Stimulated activated CD4-positive, alpha-beta T cell treated with anti-CD3 and anti-CD28 coated beads, Interleukin-4, amount 100 ng/mL, for 4 hours (primary cell): ENCODE measurements at regions not wholly inside any gene's neighbourhood (a gene's known extent, or its start where the extent isn't known, plus 50 kb on each side); places are given as distances from the start of the nearest gene placed in this dataset.

ENCODE experiments used
- DNase-seq, 2 experiments: peaks; one replicate each; pipeline ENCODE4 v3.0.0-alpha.2; 2020

GRCh38 chr5:104751969-104752368 lies 1189.4 kb upstream of the NUDT12 start:
- DNase-seq, result no peak

GRCh38 chr5:104739905-104740304 lies 1177.3 kb upstream of the NUDT12 start:
- DNase-seq, result no peak

GRCh38 chr5:104739503-104739902 lies 1176.9 kb upstream of the NUDT12 start:
- DNase-seq, result no peak

DNA sequence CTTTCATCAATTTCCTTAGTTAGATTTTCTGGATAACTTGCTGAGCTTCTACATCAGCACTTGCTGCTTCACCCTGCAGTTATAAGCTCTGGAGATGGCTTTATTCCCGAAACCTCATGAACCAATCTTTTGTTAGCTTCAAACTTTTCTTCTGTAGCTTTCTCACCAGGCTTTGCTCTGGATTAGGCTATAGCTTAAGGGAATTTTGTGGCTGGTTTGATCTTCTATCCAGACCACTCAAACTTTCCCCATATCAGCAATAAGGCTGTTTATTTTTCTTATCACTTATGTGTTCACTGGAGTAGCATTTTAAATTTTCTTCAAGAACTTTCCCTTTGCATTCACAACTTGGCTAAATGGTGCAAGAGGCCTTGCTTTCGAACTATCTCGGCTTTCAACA lies 1173.5 kb upstream of the NUDT12 start:
- DNase-seq, result no peak

- no peak for DNase-seq
Measured at GRCh38 chr5:104734046-104734445, 1171.5 kb upstream of the NUDT12 start.

DNA sequence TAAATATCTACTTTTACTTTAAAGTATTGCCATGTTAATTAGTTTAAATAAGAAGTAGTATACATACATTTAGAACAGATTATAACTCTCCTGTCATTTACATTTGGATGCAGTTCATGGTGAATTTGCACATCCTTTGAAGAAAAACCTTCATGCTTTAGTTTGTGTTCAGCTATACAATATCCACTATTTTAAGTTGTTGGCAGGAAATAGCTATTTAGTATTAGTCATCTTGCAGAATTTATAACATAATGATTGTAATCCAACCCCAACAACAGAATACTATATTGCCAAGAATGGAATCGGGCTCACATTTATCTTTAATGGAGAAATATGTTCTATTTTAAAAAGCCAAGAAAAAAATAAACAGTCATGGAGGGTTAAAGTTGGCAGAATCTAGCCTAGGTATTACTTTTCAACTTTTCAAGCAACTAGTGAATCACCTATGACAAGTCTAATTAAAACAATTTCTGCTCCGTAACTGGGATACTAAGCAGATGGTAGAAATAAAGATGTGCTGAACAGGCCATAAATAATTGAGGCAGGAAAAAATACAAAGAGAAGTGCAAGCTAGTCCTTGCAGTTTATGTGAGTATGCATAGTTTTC lies 1170.6 kb upstream of the NUDT12 start:
- no peak for DNase-seq

DNA sequence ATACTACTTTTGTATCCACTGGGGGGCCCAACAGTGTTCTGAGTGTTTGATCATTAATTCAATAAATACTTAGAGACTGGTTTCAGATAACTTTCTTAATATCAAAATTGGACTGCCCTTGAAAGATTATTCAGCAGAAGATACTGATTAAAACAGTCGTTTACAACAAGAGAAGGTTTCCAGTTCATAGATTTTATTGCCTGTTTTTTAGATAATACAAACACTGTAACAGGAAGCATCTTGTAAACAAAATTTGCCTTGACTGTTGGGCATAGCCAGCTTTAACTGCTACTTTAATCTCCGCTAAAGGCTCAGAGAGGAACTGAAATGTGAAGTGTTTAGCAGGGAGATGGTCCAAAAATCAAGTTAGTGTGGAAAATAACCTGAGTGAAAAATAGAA lies 1168.7 kb upstream of the NUDT12 start:
- DNase-seq, result no peak

GRCh38 chr5:104708027-104708426 lies 1145.4 kb upstream of the NUDT12 start:
- DNase-seq, result no peak

DNA sequence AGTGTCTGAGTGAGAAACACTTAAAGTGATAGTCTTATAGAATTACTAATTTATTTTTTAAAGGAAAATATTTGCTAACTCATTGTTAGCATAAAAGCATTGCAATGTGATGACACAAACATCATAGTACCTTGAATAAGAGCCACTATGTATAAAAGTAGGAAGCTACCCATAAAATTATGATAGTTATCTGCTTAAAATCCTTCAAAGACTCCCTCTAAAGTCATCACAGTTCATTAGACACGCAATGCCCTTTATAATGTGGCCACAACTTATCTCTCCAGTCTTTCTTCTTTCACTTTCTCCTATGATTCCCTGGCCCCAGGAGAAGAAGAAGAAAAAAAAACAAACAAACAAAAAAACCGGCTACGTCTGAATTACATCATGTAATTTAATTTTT lies 1144.0 kb upstream of the NUDT12 start:
- no peak for DNase-seq

DNA sequence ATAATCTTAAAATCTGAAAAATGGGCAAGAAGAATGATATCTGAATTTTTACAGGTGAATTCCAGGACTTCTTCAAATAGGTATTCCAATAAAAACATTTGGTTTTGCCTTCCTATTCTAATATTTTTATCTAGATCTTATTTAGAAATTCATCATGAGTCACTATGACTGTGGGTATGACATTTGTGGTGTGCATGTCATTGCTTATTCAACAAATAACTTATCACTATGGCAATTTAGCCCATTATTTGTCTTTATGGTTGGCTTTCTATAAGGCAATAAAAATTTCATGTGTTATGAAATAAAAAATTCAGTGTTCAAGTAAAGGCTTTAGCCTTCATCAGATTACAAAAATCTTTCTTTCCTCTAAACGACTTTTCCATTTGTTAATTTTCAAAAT lies 1139.6 kb upstream of the NUDT12 start:
- no peak for DNase-seq

DNA sequence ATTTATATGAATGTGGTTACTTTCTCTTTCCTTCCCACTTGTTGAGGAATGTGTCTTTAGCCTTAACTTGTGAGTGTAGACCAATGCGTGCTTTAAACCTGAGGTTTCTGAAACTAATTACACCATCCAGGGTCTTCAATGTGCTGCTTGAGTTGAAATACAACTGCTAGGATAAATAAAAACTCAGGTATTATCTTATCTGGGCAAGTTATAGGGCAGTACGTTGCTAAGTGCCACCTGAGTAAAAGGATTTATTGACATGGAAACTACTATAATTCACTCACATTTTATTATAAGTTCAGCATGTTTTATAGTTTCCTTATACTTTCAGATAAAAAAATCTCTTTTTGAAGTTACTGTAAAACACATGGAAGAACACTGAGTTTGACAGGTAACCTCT lies 1136.8 kb upstream of the NUDT12 start:
- no peak for DNase-seq

DNA sequence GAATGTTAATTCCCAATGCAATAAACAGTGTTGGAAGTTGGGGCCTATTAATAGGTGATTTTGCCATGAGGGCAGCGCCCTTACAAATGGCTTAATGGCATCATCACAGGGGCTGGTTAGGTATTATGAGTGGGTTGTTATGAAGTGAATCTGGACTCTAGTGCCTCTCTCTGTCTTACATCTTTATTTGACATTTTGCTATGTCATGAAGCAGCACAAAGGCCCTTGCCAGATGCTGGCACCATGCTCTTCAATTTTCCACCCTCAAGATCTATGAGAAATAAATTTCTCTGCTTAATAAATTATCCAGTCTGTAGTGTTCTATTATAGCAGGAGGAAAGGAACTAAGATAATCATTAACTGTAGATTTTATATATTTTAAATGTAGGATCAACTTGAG lies 1098.7 kb upstream of the NUDT12 start:
- no peak for DNase-seq

DNA sequence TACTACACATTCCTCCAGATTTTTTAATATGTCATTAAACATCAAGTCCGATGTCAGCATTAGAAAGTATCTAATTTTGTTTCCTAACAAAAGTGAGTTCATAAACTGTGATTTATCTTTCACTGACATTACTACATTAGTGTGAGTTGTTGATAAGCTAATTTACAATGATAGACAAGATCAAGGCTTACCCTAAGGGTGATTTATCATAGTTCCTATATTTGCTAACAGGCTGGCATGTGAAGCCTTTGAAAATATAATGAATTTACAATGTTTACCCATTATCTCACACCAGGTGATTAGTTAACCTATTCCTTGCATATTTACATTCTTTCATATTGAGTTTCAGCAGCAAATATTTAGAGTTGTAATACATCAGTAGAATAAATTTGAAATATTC lies 1096.9 kb upstream of the NUDT12 start:
- DNase-seq, result no peak

- DNase-seq, result no peak
Measured at GRCh38 chr5:104652271-104652861, 1089.8 kb upstream of the NUDT12 start.

DNA sequence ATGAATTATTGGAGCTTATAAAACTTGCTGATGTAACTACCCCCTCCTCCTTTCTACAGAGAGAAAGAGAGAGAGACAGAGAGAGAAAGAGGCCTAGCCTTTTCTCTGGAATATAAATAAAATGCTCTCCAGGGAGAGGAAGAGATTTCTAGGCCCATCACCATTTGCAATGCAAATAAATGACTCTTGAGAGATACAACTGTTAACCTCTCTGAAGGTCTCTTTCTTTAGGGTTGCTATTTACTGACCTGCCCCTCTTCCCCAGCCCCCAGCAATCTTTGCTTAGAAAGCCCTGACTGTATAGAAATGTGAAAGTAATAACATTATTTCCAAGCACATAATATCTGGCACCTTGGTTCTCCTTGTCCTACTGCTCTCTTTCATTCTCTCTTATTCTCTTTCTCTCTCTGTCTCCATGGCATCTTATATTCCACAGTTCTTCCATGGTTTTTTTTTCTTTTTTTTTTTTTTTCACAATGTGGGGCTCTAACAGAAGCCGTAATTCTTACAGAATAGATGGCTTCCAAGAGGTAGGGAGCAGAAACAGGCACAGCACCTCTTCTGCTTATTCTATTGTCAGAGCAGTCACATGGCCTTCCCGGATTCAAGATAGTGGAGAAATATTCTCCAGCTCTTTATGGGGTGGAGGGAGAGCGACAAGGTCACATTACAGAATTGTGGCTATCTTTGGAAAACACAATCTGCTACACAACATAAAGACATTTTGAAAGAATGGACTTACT lies 1087.9 kb upstream of the NUDT12 start:
- no peak for DNase-seq

GRCh38 chr5:104646416-104646815 lies 1083.8 kb upstream of the NUDT12 start:
- no peak for DNase-seq

DNA sequence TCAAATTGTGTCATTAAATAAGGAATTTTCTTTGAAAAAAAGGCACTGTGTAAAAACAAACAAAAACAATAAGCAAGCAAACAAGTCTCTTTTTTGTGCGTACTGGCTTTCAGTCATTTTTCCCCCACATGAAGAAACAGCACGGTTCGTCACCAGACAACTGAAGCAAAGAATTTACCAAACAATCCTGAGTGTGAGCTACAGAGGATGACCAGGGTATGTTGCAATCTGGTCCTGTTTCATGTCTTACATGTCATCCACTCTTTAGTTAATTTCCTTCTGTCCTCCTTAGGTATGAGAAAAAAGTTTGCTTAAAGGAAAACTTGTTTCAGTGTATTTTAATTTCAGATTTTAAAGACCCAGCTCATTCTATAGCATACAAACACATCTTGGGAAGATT lies 1080.7 kb upstream of the NUDT12 start:
- DNase-seq, result no peak

GRCh38 chr5:104635227-104635626 lies 1072.6 kb upstream of the NUDT12 start:
- DNase-seq, result no peak

GRCh38 chr5:104628911-104629310 lies 1066.3 kb upstream of the NUDT12 start:
- no peak for DNase-seq

DNA sequence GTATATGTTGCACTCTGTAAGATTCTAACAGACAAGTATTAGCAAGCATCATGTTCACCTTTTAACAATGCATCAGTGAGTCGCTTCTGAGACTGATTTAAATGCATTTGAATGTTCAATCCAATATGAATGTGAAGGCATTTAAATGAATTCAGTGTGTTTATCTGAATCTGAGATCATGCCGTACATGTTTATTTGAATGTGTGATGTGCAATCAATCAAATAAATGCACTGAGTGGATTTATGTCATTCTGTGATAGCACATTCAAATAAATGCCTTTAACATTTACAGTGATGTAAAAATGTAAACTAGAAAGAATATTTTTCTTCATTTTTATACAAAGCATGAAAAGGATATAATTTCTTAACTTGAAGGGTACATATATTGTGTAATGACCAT lies 1063.5 kb upstream of the NUDT12 start:
- no peak for DNase-seq

DNA sequence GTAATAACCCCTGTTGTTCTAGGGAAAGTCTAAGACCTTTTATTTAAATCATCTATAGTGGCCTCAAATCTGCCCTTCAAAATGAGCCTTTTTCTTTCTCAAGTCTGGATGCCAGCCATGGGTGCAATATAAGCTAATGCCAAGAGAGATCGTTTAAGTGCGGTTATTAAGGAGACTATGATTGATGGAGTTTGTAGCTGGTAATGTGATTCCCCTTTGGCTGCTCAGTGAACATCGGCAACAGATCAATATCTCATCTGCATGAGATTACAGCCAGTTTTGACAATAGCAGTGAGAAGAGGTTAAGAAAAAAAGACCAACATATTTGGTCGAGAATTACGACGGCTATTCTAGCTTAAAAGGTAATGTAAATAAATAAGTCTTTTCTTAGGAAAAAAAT lies 1049.4 kb upstream of the NUDT12 start:
- no peak for DNase-seq

GRCh38 chr5:104611135-104611767 lies 1048.7 kb upstream of the NUDT12 start:
- DNase-seq, result no peak

- no peak for DNase-seq
Measured at GRCh38 chr5:104606258-104606829, 1043.8 kb upstream of the NUDT12 start.

DNA sequence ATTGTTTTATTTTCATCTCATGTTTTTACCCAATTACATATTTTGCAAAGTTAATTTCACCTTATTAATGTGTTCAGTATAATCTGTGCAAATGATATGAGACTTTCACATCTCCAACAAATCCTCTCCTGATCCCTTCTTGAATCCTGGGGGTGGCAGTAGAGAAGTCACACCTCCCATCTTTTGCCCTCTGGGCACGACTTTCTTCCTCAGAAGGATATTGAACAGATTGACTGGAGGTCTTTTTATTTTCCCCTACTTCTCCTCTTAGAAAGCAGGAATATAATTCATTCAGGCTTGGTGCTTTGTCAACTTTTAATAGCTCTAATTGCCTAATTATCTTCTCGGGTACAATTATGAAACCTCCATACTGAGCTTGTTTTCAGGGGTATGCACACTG lies 1037.1 kb upstream of the NUDT12 start:
- DNase-seq, result no peak
